PC-9 (cell line): ENCODE measurements at regions not wholly inside any gene's neighbourhood (a gene's known extent, or its start where the extent isn't known, plus 50 kb on each side); places are given as distances from the start of the nearest gene placed in this dataset.
"Not testable (repeated sequence)": the region's sequence is repeated elsewhere in the genome, so short reads cannot be mapped to it uniquely, and the experiment has no call there.

Experiments
- BruUV-seq: library from RNA; stranded (reverse); fragments of 400-500 nt; replicated peaks from 2 replicates; lab custom pipeline; 2021; lab: Mats Ljungman, UMichigan
- CTCF ChIA-PET: fragments of 300-600 bp; sonication (Branson Sonifier 250); formaldehyde crosslinking; loops from one replicate; lab custom pipeline; 2022; ENCODE audit warnings: antibody characterized with exemption; lab: Charles Lee
- POLR2A ChIA-PET: fragments of 300-600 bp; sonication (Branson Sonifier 250); formaldehyde crosslinking; loops from one replicate; lab custom pipeline; 2022; ENCODE audit warnings: antibody characterized with exemption; ENCODE audit not compliant: unreplicated experiment; lab: Charles Lee
- DNase-seq, 2 experiments: peaks; one replicate each; pipeline versions ENCODE4 v3.0.0 to v3.0.0-alpha.2; 2015 to 2022; ENCODE audit warnings: mixed read lengths in 1 of 2
- H2AFZ ChIP-seq: fragments of 200-600 bp; sonication (generic); 2 replicates; pipeline ENCODE4 v1.8.1; 2017; ENCODE audit warnings: antibody characterized with exemption
- H3F3A ChIP-seq: fragments of 200-600 bp; sonication (generic); 2 replicates; pipeline ENCODE4 v1.8.1; 2017; ENCODE audit warnings: antibody characterized with exemption, mild to moderate bottlenecking, low read depth; ENCODE audit not compliant: insufficient read depth
- H3K27ac ChIP-seq: fragments of 200-600 bp; sonication (generic); 2 replicates; pipeline ENCODE4 v1.6.1; 2016; ENCODE audit warnings: mixed run types
- H3K27me3 ChIP-seq: fragments of 200-600 bp; sonication (generic); 2 replicates; pipeline ENCODE4 v1.6.1; 2016; ENCODE audit warnings: low read depth, mixed run types; ENCODE audit not compliant: insufficient read depth
- H3K36me3 ChIP-seq: fragments of 200-600 bp; sonication (generic); 2 replicates; pipeline ENCODE4 v1.6.1; 2016; ENCODE audit warnings: low read depth, mixed run types
- H3K4me1 ChIP-seq: fragments of 200-600 bp; sonication (generic); replicated peaks from 2 replicates; pipeline ENCODE4 v1.6.1; 2016; ENCODE audit warnings: mixed run types; ENCODE audit not compliant: insufficient read depth
- H3K4me2 ChIP-seq: fragments of 200-600 bp; sonication (generic); 2 replicates; pipeline ENCODE4 v1.6.1; 2017; ENCODE audit warnings: mixed run types
- H3K4me3 ChIP-seq: fragments of 200-600 bp; sonication (generic); 2 replicates; pipeline ENCODE4 v1.6.1; 2016; ENCODE audit warnings: mixed run types
- H3K79me2 ChIP-seq: fragments of 200-600 bp; sonication (generic); 2 replicates; pipeline ENCODE4 v1.6.1; 2017; ENCODE audit warnings: low read depth, mixed run types
- H3K9me2 ChIP-seq: fragments of 200-600 bp; sonication (generic); 2 replicates; pipeline ENCODE4 v1.8.1; 2017; ENCODE audit warnings: mild to moderate bottlenecking; ENCODE audit not compliant: insufficient read depth
- H3K9me3 ChIP-seq: fragments of 200-600 bp; sonication (generic); 2 replicates; pipeline ENCODE4 v1.8.1; 2016; ENCODE audit warnings: low read depth; ENCODE audit not compliant: insufficient read depth
- H4K20me1 ChIP-seq: fragments of 200-600 bp; sonication (generic); 2 replicates; pipeline ENCODE4 v1.8.1; 2017; ENCODE audit not compliant: insufficient read depth
- EZH2 ChIP-seq: fragments of 200-600 bp; sonication (generic); IDR thresholded peaks from 2 replicates; pipeline ENCODE4 v1.8.0; 2017; ENCODE audit warnings: antibody characterized with exemption, low read depth
- intact Hi-C: fragments of 100-400 bp; cut with micrococcal nuclease; formaldehyde crosslinking; loops from one replicate; pipeline ENCODE4 v1.10.0; 2022; ENCODE audit not compliant: unreplicated experiment
- TF ChIP-seq, protein P1 (sequence below): fragments of 200-600 bp; sonication (generic); conservative IDR thresholded peaks from 2 replicates; pipeline ENCODE4 v1.6.1; 2017; ENCODE audit warnings: mixed run types, antibody characterized with exemption, mild to moderate bottlenecking, moderate library complexity

GRCh38 chr1:232164078-232164963 lies 465.6 kb downstream of the SIPA1L2 start:
- H4K20me1 ChIP-seq, result no peaks in the 10 kb centered on the region
- H3K9me2 ChIP-seq, result no peaks in the 10 kb centered on the region
- no peak for TF ChIP-seq EZH2
- TF ChIP-seq, protein P1, sequence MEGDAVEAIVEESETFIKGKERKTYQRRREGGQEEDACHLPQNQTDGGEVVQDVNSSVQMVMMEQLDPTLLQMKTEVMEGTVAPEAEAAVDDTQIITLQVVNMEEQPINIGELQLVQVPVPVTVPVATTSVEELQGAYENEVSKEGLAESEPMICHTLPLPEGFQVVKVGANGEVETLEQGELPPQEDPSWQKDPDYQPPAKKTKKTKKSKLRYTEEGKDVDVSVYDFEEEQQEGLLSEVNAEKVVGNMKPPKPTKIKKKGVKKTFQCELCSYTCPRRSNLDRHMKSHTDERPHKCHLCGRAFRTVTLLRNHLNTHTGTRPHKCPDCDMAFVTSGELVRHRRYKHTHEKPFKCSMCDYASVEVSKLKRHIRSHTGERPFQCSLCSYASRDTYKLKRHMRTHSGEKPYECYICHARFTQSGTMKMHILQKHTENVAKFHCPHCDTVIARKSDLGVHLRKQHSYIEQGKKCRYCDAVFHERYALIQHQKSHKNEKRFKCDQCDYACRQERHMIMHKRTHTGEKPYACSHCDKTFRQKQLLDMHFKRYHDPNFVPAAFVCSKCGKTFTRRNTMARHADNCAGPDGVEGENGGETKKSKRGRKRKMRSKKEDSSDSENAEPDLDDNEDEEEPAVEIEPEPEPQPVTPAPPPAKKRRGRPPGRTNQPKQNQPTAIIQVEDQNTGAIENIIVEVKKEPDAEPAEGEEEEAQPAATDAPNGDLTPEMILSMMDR, result no peak
- H3K4me3 ChIP-seq, result no peak overlapping the region
- no peaks in the 10 kb centered on the region for H3K36me3 ChIP-seq
- CTCF ChIA-PET, result no interaction called here
- intact Hi-C loops, result no loop called here
- DNase-seq, result no peak
- no peak overlapping the region for H3K27ac ChIP-seq
- H3K79me2 ChIP-seq, result no peaks in the 10 kb centered on the region
- BruUV-seq, result no TSS peak
- POLR2A ChIA-PET, result no interaction called here
- no peak overlapping the region for H3K4me2 ChIP-seq
- H2AFZ ChIP-seq, result no peak overlapping the region
- H3K9me3 ChIP-seq, result no peaks in the 10 kb centered on the region
- no peaks in the 10 kb centered on the region for H3F3A ChIP-seq
- peaks cover 5% of the 10 kb centered on the region; the same call in 1 of the 2 replicates for H3K4me1 ChIP-seq
- H3K27me3 ChIP-seq, result peaks cover 18% of the 10 kb centered on the region

DNA sequence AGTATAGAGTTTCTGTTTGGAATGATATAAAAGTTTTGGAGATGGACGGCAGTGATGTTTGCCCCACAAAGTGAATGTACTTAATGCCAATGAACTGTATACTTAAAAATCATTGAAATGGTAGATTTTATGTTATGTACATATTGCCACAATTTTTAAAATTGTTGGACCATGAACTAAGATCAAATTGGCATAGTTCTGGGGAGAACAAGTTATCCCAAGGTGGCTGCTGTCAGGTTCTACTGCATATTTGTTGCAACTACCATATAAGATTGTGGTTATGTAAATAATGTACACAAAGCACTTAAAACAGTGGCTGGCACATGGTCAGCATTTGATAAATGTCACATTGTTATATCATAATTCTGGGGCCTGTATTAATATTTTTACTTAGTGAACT lies 466.4 kb downstream of the SIPA1L2 start:
- Histone ChIP-seq H3K9me2 (no peaks in the 10 kb centered on the region), H3K9me3 (no peaks in the 10 kb centered on the region), H3K4me2 (no peak overlapping the region), H3K4me3 (no peak overlapping the region), H2AFZ (no peak overlapping the region), H3F3A (no peaks in the 10 kb centered on the region), H3K4me1 (peaks cover 5% of the 10 kb centered on the region; the same call in 1 of the 2 replicates), H3K27me3 (peaks cover 10% of the 10 kb centered on the region), H3K27ac (no peak overlapping the region), H3K36me3 (no peaks in the 10 kb centered on the region), H4K20me1 (no peaks in the 10 kb centered on the region), H3K79me2 (no peaks in the 10 kb centered on the region)
- no peak for TF ChIP-seq EZH2
- TF ChIP-seq, protein P1, result no peak
- CTCF ChIA-PET, result no interaction called here
- no peak for DNase-seq
- BruUV-seq, result no TSS peak
- intact Hi-C loops, result no loop called here
- POLR2A ChIA-PET, result no interaction called here

DNA sequence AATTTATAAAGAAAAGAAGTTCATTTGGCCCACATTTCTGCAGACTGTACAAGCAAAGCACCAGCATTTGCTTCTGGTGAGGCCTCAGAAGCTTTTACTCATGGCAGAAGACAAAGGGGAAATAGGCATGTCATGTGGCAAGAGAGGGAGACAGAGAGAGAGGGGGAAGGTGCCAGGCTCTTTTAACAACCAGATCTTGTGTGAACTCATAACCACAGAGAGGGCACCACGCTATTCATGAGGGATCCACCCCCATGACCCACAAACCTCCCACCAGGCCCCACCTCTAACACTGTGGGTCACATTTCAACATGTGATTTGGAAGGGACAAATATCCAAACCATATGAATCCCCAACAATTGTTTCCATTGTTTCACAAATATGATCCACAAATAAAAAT lies 467.9 kb downstream of the SIPA1L2 start:
- Histone ChIP-seq H3K9me3 (no peaks in the 10 kb centered on the region), H2AFZ (no peak overlapping the region), H3K4me2 (no peak overlapping the region), H4K20me1 (no peaks in the 10 kb centered on the region), H3K9me2 (no peaks in the 10 kb centered on the region), H3K27me3 (peaks cover 10% of the 10 kb centered on the region; the same call in 1 of the 2 replicates), H3K4me3 (no peak overlapping the region), H3K4me1 (peaks cover 5% of the 10 kb centered on the region; the same call in 1 of the 2 replicates), H3F3A (no peaks in the 10 kb centered on the region), H3K27ac (no peak overlapping the region), H3K36me3 (no peaks in the 10 kb centered on the region), H3K79me2 (no peaks in the 10 kb centered on the region)
- ChIA-PET POLR2A (no interaction called here), CTCF (no interaction called here)
- no TSS peak for BruUV-seq
- DNase-seq, result no peak
- TF ChIP-seq, protein P1, result no peak
- TF ChIP-seq EZH2, result no peak
- intact Hi-C loops, result no loop called here

DNA sequence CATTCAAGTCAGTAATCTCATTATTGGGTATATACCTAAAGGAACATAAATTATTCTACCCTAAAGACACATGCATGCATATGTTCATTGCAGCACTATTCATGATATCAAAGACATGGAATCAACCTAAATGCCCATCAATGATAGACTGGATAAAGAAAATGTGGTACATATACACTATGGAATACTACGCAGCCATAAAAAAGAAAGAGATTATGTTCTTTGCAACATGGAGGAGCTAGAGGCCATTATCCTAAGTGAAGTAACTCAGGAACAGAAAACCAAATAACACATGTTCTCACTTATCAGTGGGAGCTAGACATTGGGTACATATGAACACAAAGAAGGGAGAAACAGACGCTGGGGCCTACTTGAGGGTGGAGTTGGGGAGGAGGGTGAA lies 471.4 kb downstream of the SIPA1L2 start:
- H4K20me1 ChIP-seq, H2AFZ ChIP-seq, H3K36me3 ChIP-seq, POLR2A ChIA-PET, H3K9me3 ChIP-seq, H3K4me3 ChIP-seq, H3K4me2 ChIP-seq, DNase-seq, H3K9me2 ChIP-seq, intact Hi-C loops, CTCF ChIA-PET, H3K79me2 ChIP-seq, H3F3A ChIP-seq, H3K4me1 ChIP-seq, BruUV-seq, H3K27ac ChIP-seq: not testable (repeated sequence)
- peaks cover 10% of the 10 kb centered on the region; the same call in 1 of the 2 replicates for H3K27me3 ChIP-seq

DNA sequence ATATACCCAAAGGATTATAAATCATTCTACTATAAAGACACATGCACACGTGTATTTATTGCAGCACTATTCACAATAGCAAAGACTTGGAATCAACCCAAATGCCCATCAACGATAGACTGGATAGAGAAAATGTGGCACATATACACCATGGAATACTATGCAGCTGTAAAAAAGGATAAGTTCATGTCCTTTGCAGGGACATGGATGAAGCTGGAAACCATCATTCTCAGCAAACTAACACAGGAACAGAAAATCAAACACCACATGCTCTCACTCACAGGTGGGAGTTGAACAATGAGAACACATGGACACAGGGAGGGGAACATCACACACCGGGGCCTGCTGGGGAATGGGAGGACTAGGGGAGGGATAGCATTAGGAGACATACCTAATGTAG lies 473.9 kb downstream of the SIPA1L2 start:
- H3K4me1 ChIP-seq, BruUV-seq, POLR2A ChIA-PET, intact Hi-C loops, DNase-seq, H3K9me2 ChIP-seq, H2AFZ ChIP-seq, H3K27ac ChIP-seq, H3K4me2 ChIP-seq, H3K4me3 ChIP-seq, H4K20me1 ChIP-seq, H3K27me3 ChIP-seq, H3K9me3 ChIP-seq, H3K36me3 ChIP-seq, H3F3A ChIP-seq, H3K79me2 ChIP-seq, CTCF ChIA-PET: not testable (repeated sequence)
